Skin of body (tissue), 1 donor: ENCODE measurements at regions not wholly inside any gene's neighbourhood (a gene's known extent, or its start where the extent isn't known, plus 50 kb on each side); places are given as distances from the start of the nearest gene placed in this dataset.

ENCODE experiments used
- DNase-seq: peaks from one replicate; lab custom pipeline; 2025; lab: John Stamatoyannopoulos, UW

GRCh38 chr14:29273513-29273912, 506.9 kb downstream of the FOXG1 start:
- no peak for DNase-seq

GRCh38 chr14:29274890-29275596, 508.5 kb downstream of the FOXG1 start:
- no peak for DNase-seq

DNA sequence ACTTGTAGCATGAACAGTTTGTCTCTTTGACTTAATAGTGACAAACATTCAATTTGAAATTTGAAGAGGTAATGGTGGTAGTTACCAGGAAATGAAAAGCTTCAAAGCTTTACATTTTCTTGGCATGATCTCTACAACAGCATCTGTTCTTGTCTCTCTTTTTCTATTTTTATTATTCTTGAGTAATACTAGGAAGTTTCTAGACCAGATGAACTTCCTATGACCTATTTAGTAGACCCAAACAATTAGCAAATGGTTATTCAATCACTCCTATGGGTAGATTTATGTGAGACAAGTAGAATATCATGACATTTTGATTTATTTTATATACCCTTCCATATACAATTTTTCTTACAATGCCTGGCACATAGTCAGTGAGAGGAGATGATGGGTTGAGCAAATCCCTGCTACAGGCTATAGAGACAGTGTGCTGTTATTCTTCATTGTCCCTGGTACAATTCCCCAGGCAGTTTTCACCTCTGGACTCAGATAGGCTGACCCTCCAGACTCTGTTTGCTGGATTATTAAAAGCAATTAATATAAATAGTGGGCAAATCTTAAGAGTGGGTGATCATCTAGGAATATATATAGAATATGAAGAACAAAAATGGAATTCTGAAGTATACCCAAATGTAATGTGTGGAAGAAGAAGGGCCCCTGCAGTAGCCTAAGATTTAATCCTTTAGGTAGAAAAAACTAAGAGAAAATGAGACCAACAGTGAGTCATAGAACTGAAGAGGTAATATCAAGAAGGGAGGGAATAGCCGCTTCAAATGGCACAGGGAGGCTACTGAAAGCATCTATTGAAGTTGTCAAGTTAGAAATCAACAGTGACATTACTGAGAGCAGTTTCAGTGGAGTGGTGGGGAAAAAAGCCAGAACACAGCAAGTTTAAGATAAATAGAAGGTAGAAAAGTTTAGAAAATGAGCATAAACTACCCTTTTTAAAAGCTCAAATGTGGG, 512.0 kb downstream of the FOXG1 start:
- DNase-seq, result no peak

GRCh38 chr14:29282169-29282568, 515.6 kb downstream of the FOXG1 start:
- no peak for DNase-seq

- DNase-seq, result no peak
Measured at GRCh38 chr14:29290441-29290840, 523.9 kb downstream of the FOXG1 start.

DNA sequence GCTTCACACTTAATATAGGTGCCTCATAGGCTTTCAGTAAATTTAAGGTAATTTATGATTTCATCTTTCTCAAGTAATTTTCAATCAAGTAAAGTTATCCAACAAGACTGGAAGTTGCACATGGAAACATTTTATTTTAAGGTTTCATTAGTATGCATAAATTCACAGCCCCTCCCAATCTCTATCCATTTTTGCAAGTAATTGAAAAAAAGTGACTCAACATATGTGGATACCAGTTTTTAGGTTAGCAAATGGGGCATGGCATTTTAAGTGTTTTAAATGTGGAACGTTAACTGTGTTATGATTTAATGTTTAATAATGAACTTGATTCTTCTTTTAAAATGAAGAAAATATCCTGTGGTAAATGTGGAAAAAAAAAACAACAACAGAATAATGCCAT, 532.8 kb downstream of the FOXG1 start:
- DNase-seq, result no peak

GRCh38 chr14:29301571-29301970, 535.0 kb downstream of the FOXG1 start:
- no peak for DNase-seq

GRCh38 chr14:29310210-29310609, 543.6 kb downstream of the FOXG1 start:
- DNase-seq, result no peak

DNA sequence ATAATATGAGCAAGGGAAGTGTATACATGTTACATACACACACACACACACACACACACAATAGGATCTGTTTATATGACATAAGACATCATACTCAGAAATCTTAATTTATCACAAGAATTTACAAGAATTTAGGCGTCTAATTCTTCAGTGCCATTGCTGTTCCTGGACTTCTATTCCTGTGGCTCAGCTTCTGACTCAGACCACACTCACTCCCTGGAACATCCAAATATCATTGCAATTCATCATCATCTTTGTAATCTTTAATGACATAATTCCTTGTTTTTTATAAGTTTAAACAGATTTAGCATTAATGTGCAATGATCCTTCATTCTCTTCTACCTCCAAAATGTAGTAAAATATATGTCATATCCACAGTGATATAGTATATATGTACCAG, 544.2 kb downstream of the FOXG1 start:
- DNase-seq, result no peak

DNA sequence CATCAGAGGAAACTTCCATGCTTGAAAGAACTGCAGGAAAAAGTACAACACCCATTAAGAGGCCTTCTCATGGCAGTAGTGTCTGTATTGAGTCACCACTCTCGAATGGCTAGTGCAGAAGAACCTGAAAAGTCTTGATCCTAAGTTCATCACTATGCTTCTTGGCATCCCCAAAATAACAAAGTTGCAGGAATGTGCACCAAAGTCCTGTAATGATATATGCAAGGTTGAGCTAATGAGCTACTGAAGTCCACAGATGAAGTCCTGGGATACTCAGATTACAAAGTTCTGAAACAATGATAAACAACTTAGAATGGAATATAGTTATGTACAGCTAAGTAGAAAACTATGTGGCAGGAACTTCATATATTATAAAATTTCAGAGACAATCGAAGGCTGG, 545.4 kb downstream of the FOXG1 start:
- DNase-seq, result no peak

DNA sequence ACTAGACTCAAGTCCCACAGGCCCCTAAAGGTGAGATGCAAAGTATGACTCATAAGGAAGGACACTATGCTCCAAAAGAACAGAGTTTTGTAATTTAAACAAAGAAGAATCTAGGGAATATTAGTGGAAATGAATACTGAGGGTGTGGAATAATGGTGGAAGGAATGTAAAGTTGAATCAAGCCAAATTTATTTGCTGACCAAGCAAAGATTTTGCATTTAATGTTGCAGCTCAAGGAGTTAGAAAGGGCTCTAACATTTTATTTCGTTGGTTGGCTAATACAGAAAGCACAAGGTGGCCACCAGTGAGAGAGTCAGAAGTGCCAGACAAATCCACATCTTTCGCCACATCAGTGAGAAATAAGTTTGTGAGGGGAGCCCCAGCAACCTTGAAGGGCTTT, 550.3 kb downstream of the FOXG1 start:
- DNase-seq, result no peak

- DNase-seq, result no peak
Measured at GRCh38 chr14:29317423-29317822, 550.8 kb downstream of the FOXG1 start.

- no peak for DNase-seq
Measured at GRCh38 chr14:29320286-29320685, 553.7 kb downstream of the FOXG1 start.

DNA sequence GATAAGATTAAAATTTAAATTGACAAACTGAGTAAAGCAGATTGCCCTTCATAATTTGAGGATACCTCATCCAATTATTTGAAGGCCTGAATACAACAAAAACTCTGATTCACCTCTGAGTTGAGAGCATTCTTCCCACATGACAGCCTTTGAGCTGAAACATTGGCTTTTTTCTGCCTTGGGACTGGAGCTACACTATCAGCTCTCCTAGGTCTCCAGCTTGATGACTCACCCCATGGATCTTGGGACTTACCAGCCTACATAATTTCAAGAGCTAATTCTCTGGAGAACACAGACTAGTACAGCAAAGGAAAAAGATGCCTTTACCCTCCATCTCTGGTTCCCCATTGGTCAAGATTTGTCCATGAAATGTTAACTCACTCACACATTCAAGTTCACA, 555.1 kb downstream of the FOXG1 start:
- no peak for DNase-seq

GRCh38 chr14:29339494-29340172, 573.0 kb downstream of the FOXG1 start:
- DNase-seq, result no peak

DNA sequence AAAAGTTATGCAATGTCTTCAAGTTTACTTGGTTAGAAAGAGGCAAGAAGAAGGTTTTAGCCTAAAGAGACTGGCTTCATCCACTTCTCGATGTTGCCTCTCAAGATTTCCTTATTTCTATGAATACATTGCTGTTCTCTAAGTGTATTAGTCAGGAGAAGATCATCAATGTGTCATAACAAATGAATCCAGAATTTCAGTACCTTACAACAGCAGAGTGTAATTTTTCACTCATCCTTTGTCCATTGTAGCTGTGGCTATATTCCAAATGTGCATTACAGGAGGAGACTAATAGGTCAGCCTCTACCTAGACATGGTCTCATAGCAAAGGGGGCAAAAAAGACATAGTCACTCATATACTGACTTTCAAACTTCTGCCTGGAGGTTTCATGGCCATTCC, 579.1 kb downstream of the PRKD1 start:
- no peak for DNase-seq

GRCh38 chr14:29350496-29350895, 577.2 kb downstream of the PRKD1 start:
- DNase-seq, result no peak

DNA sequence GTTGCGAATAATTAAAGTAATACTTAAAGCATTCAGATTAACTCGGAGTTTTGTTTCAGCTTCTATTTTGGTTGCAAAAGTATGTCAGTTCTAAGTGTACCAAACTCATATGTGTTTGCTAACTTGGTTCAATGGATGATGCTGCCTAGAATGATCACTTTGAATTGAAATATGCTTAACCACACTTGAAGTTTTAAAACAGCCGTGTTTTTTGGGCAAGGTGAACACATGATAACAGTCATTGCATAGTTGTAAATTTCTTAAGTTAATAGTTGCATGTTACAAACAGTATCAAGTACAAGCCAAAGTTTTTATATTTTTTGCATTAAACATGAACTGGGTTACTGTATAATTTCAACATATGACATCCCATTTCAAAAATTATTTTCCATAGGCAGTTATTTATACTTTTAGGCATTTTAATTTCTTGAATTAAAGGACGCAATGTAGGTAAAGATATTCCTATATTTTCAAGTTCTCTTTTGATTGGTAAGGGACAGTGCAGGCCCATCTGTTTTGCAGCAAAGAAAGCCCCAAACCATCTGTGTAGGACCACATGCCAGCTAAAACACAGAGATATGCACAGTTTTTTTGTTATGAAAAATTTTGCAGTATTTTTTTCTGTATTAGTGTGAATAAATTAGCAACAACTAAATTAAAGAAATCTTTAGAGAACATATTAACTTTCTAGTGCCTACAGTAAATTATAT, 575.5 kb downstream of the PRKD1 start:
- DNase-seq, result no peak

DNA sequence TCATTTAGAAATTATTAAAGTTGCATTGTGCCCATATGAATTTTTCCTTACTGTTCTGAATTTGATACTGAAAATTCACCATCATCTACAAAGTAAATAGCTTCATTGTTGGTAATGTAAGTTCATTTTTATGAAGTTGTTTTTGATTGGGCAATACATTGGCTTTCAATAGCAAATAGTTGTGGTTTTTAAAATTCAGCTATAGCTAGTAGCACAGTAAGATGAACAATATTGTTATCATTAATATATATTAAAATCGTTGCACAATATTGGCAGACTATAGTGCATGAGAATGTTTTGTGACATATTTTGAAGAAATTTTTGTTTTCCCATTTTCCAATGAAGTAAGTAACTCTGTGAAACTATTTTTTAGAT, 575.0 kb downstream of the PRKD1 start:
- DNase-seq, result no peak

DNA sequence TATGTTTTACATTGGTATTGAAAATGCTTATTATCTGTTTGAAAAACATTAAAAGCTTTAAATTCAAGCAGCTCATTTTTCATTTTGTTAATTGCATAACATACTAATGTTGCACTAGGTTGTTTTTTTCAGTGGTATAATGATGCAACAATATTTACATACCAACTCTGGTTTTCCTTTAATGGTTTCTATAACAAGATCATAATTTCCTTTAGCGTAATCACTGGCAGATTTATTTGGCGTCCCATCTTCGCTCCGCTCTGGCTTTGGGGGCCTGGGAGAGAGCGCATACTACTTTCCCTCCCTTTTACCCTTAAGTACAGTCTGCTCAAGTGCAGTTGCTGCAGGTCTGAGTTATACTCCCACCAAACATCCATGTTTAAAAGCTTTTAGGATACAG, 574.1 kb downstream of the PRKD1 start:
- DNase-seq, result no peak

- no peak for DNase-seq
Measured at GRCh38 chr14:29354486-29354885, 573.2 kb downstream of the PRKD1 start.

GRCh38 chr14:29355331-29355730, 572.3 kb downstream of the PRKD1 start:
- no peak for DNase-seq
